Non-pigmented ciliary epithelial cell (primary cell): ENCODE measurements at regions not wholly inside any gene's neighbourhood (a gene's known extent, or its start where the extent isn't known, plus 50 kb on each side); places are given as distances from the start of the nearest gene placed in this dataset.

Experiments used
- DNase-seq: peaks from one replicate; pipeline ENCODE4 v3.0.0-alpha.2; 2010; ENCODE audit warnings: low read depth

- no peak for DNase-seq
Measured at GRCh38 chr3:168307893-168308292, 212.2 kb upstream of the GOLIM4 start.

GRCh38 chr3:168295027-168295426, 199.3 kb upstream of the GOLIM4 start:
- no peak for DNase-seq

GRCh38 chr3:168292296-168292695, 196.6 kb upstream of the GOLIM4 start:
- no peak for DNase-seq

- no peak for DNase-seq
Measured at GRCh38 chr3:168289471-168290008, 193.8 kb upstream of the GOLIM4 start.

GRCh38 chr3:168288511-168289401, 193.0 kb upstream of the GOLIM4 start:
- no peak for DNase-seq

- DNase-seq: no peak
Measured at GRCh38 chr3:168285506-168285905, 189.8 kb upstream of the GOLIM4 start.

- DNase-seq: no peak
Measured at GRCh38 chr3:168284728-168285127, 189.0 kb upstream of the GOLIM4 start.

GRCh38 chr3:168275662-168276061, 179.9 kb upstream of the GOLIM4 start:
- DNase-seq: no peak

- no peak for DNase-seq
Measured at GRCh38 chr3:168273917-168274316, 178.2 kb upstream of the GOLIM4 start.

GRCh38 chr3:168273036-168273435, 177.3 kb upstream of the GOLIM4 start:
- no peak for DNase-seq

- no peak for DNase-seq
Measured at GRCh38 chr3:168272343-168272985, 176.7 kb upstream of the GOLIM4 start.

- no peak for DNase-seq
Measured at GRCh38 chr3:168271932-168272331, 176.2 kb upstream of the GOLIM4 start.

GRCh38 chr3:168269001-168269400, 173.3 kb upstream of the GOLIM4 start:
- no peak for DNase-seq

GRCh38 chr3:168267179-168267578, 171.5 kb upstream of the GOLIM4 start:
- no peak for DNase-seq

- DNase-seq: no peak
Measured at GRCh38 chr3:168266335-168266734, 170.6 kb upstream of the GOLIM4 start.

GRCh38 chr3:168262887-168263286, 167.2 kb upstream of the GOLIM4 start:
- no peak for DNase-seq

GRCh38 chr3:168260859-168261258, 165.1 kb upstream of the GOLIM4 start:
- DNase-seq: no peak

- no peak for DNase-seq
Measured at GRCh38 chr3:168251371-168251770, 155.6 kb upstream of the GOLIM4 start.

- no peak for DNase-seq
Measured at GRCh38 chr3:168250415-168250861, 154.7 kb upstream of the GOLIM4 start.

- no peak for DNase-seq
Measured at GRCh38 chr3:168249550-168250414, 154.1 kb upstream of the GOLIM4 start.

GRCh38 chr3:168249205-168249549, 153.5 kb upstream of the GOLIM4 start:
- DNase-seq: no peak
